D721Med (cell line): ENCODE measurements at regions not wholly inside any gene's neighbourhood (a gene's known extent, or its start where the extent isn't known, plus 50 kb on each side); places are given as distances from the start of the nearest gene placed in this dataset.

ENCODE experiments used
- DNase-seq: peaks from one replicate; pipeline ENCODE4 v3.0.0; 2011; ENCODE audit warnings: low spot score; ENCODE audit not compliant: insufficient read length
- FAIRE-seq: peaks from 2 replicates; lab custom pipeline; 2011; peaks lifted over from hg19 to GRCh38; lab: Jason Lieb, UNC
- CTCF ChIP-seq: IDR thresholded peaks from 2 replicates; pipeline ENCODE4 v1.5.1; 2012; ENCODE audit warnings: mild to moderate bottlenecking, control low read depth; ENCODE audit not compliant: insufficient read depth; ENCODE audit errors: missing control alignments

GRCh38 chr21:17427831-17428483 is 84.9 kb upstream of the CXADR start:
- FAIRE-seq (no peak), DNase-seq (no peak)
- TF ChIP-seq CTCF: no peak

DNA sequence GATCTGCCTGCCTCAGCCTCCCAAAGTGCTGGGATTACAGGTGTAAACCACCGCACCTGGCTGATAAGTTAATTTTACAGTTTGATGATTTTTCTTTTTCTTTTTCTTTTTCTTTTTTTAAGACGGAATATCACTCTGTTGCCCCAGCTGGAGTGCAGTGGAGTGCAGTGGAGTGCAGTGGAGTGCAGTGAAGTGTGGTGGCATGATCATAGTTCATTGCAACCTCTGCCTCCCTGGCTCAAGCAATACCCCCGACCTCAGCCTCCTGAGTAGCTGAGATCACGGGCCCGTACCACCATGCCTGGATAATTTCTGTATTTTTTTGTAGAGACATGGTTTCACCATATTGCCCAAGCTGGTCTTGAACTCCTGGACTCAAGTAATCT is 84.4 kb upstream of the CXADR start:
- FAIRE-seq: no peak
- no peak for TF ChIP-seq CTCF

DNA sequence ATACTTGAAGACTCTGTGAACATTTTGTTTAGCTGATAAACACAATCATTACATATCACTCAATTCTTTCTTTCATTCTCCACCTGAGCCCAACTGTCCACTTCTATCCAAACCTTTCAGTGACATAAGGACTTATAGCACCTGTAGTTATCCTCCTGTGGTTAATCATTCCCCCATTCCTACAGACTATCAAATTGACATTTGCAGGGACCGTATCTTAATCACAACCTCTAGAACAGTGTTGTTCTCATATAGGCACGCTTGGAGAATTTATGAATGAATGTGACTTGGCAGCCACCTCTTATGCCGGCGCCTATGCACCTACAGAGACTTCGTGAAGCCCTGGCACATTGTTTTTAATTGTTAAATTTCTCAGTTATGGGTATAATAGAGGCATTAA is 83.9 kb upstream of the CXADR start:
- FAIRE-seq: no peak
- DNase-seq: no peak
- no peak for TF ChIP-seq CTCF

More for the DNA sequence above, 84.4 kb upstream of the CXADR start:
- DNase-seq: no peak

- FAIRE-seq: no peak
- TF ChIP-seq CTCF: no peak
- no peak for DNase-seq
Measured at GRCh38 chr21:17429936-17430335, 82.9 kb upstream of the CXADR start.

GRCh38 chr21:17432732-17433057 is 80.1 kb upstream of the CXADR start:
- DNase-seq: no peak
- TF ChIP-seq CTCF: no peak
- no peak for FAIRE-seq

DNA sequence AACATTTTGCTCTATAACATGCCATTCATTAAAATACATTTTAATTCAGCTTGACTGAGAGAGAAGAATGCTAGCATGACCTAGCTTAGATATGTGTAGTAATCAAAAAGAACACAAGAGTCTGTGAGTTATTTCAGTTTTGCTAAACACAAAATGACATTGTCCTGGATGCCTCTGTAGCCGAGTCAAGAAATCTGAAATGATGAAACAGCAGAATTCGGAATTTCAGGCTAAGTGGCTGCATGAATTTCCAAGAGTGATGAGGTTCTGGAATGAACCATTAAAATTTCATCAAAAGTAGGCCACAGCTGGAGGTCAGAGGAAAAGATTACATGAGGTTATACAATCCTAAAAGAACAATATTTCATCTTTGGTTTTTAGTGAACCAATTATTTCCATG is 79.1 kb upstream of the CXADR start:
- no peak for FAIRE-seq
- no peak for TF ChIP-seq CTCF

More for the DNA sequence above, 79.1 kb upstream of the CXADR start:
- DNase-seq: no peak
